ENCODE measurements at regions not wholly inside any gene's neighbourhood (a gene's known extent, or its start where the extent isn't known, plus 50 kb on each side); places are given as distances from the start of the nearest gene placed in this dataset.

GRCh38 chr11:127191689-127192088 is 191.1 kb upstream of the KIRREL3 start:
- no peaks in the 10 kb centered on the region for H4K20me1 ChIP-seq (ENCODE audit: control insufficient read depth, insufficient read depth, low read length, poor library complexity, severe bottlenecking)
- Mint-ChIP-seq H3K4me3 (no peak overlapping the region), H3K9me3 (ENCODE audit: insufficient read depth) (peaks cover 3% of the 10 kb centered on the region), H3K27me3 (no peaks in the 10 kb centered on the region), H3K4me1 (no peaks in the 10 kb centered on the region), H3K27ac (no peak overlapping the region)
- TF ChIP-seq EZH2 (IDR thresholded peaks at IDR 0.05; ENCODE audit: borderline replicate concordance, insufficient read depth, low read depth, low read length, poor library complexity, severe bottlenecking) = no peak
- TF ChIP-seq CTCF (IDR thresholded peaks at IDR 0.05) = no peak
- no peak overlapping the region for H3K4me3 ChIP-seq (ENCODE audit: control extremely low read depth in 1 of 5, extremely low read depth in 1 of 5, insufficient read depth in 1 of 5, low read depth in 2 of 5, low read length in 4 of 5)
- no peaks in the 10 kb centered on the region for H3K27me3 ChIP-seq (replicated peaks in 1 of 4; ENCODE audit: control extremely low read depth in 1 of 4, control insufficient read depth in 3 of 4, insufficient read depth in 4 of 4, low read length in 3 of 4)
- no peak for DNase-seq
- no peaks in the 10 kb centered on the region for H3K79me2 ChIP-seq (ENCODE audit: control insufficient read depth, insufficient read depth, low read length)
- H3K36me3 ChIP-seq (replicated peaks in 1 of 2; ENCODE audit: control extremely low read depth in 1 of 2, control insufficient read depth in 1 of 2, extremely low read depth in 1 of 2, insufficient read depth in 2 of 2, low read length in 1 of 2) = no peaks in the 10 kb centered on the region
- ChIA-PET CTCF (no interaction called here), POLR2A (no interaction called here)
- H3K9me3 ChIP-seq (ENCODE audit: control extremely low read depth in 1 of 3, control insufficient read depth in 2 of 3, insufficient read depth in 1 of 3, low read length in 2 of 3) = peaks cover 0 to 6% (median 0%) of the 10 kb centered on the region in 3 donors
- no peak overlapping the region for H3K27ac ChIP-seq (ENCODE audit: low read length in 2 of 2)
- intact Hi-C loops (cut with micrococcal nuclease) = no loop called here
- H3K9ac ChIP-seq (ENCODE audit: low read length) = no peak overlapping the region
- no peak overlapping the region for H3K4me2 ChIP-seq (replicated peaks; ENCODE audit: low read depth, low read length, poor library complexity, severe bottlenecking)
- H3K4me1 ChIP-seq (ENCODE audit: control insufficient read depth in 2 of 2, insufficient read depth in 2 of 2, low read length in 2 of 2) = no peaks in the 10 kb centered on the region
- no peak overlapping the region for H2AFZ ChIP-seq (ENCODE audit: insufficient read depth, low read depth, low read length, poor library complexity, severe bottlenecking)
- ATAC-seq (ENCODE audit: low read depth) = no peak
- 100% methylated on average over 1 of the region's 1 CpG for WGBS (ENCODE audit: insufficient coverage)

DNA sequence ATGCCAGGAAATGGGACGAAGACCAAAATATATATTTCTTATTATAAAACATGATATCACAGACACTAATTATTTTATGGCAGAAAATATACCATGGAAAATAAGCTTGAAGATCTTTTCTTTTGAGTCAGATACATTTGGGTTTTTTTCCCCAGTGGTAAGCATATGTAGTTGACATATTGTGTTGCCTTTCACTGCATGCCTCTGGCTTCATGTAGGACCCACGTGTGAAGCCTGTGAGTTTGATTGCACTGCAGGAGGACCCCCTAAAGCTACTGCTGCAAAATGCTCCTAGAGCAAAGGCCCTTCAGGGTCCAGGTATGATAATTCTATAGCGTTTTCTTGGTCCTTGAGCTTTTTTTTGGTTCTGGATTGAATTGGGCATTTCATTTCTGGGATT is 190.7 kb upstream of the KIRREL3 start:
- DNase-seq (no peak), ATAC-seq (ENCODE audit: low read depth) (no peak)
- 40% methylated on average over 2 of the region's 3 CpGs for WGBS (ENCODE audit: insufficient coverage)
- no peak overlapping the region for H3K4me2 ChIP-seq (replicated peaks; ENCODE audit: low read depth, low read length, poor library complexity, severe bottlenecking)
- H3K79me2 ChIP-seq (ENCODE audit: control insufficient read depth, insufficient read depth, low read length) = no peaks in the 10 kb centered on the region
- no peak overlapping the region for H3K27ac ChIP-seq (ENCODE audit: low read length in 2 of 2)
- TF ChIP-seq EZH2 (IDR thresholded peaks at IDR 0.05; ENCODE audit: borderline replicate concordance, insufficient read depth, low read depth, low read length, poor library complexity, severe bottlenecking) (no peak), CTCF (IDR thresholded peaks at IDR 0.05) (no peak)
- no peaks in the 10 kb centered on the region for H3K36me3 ChIP-seq (replicated peaks in 1 of 2; ENCODE audit: control extremely low read depth in 1 of 2, control insufficient read depth in 1 of 2, extremely low read depth in 1 of 2, insufficient read depth in 2 of 2, low read length in 1 of 2)
- no peaks in the 10 kb centered on the region for H3K27me3 Mint-ChIP-seq
- H2AFZ ChIP-seq (ENCODE audit: insufficient read depth, low read depth, low read length, poor library complexity, severe bottlenecking) = no peak overlapping the region
- POLR2A ChIA-PET = no interaction called here
- H3K4me1 Mint-ChIP-seq = no peaks in the 10 kb centered on the region
- no peak overlapping the region for H3K9ac ChIP-seq (ENCODE audit: low read length)
- no peak overlapping the region for H3K4me3 ChIP-seq (ENCODE audit: control extremely low read depth in 1 of 5, extremely low read depth in 1 of 5, insufficient read depth in 1 of 5, low read depth in 2 of 5, low read length in 4 of 5)
- no peak overlapping the region for H3K4me3 Mint-ChIP-seq
- H3K27me3 ChIP-seq (replicated peaks in 1 of 4; ENCODE audit: control extremely low read depth in 1 of 4, control insufficient read depth in 3 of 4, insufficient read depth in 4 of 4, low read length in 3 of 4) = no peaks in the 10 kb centered on the region
- H3K27ac Mint-ChIP-seq = no peak overlapping the region
- intact Hi-C loops (cut with micrococcal nuclease) = no loop called here
- H3K9me3 Mint-ChIP-seq (ENCODE audit: insufficient read depth) = peaks cover 3% of the 10 kb centered on the region
- CTCF ChIA-PET = no interaction called here
- H4K20me1 ChIP-seq (ENCODE audit: control insufficient read depth, insufficient read depth, low read length, poor library complexity, severe bottlenecking) = no peaks in the 10 kb centered on the region
- no peaks in the 10 kb centered on the region for H3K4me1 ChIP-seq (ENCODE audit: control insufficient read depth in 2 of 2, insufficient read depth in 2 of 2, low read length in 2 of 2)
- peaks cover 0 to 6% (median 0%) of the 10 kb centered on the region in 3 donors for H3K9me3 ChIP-seq (ENCODE audit: control extremely low read depth in 1 of 3, control insufficient read depth in 2 of 3, insufficient read depth in 1 of 3, low read length in 2 of 3)

Data from B cell (primary cell).